SK-N-SH treated with all-trans-retinoic acid at 6 μM for 48 hours (cell line): ENCODE measurements at regions not wholly inside any gene's neighbourhood (a gene's known extent, or its start where the extent isn't known, plus 50 kb on each side); places are given as distances from the start of the nearest gene placed in this dataset.

Experiments used
- ATAC-seq: fragments of 200-7000 bp; cut with Tn5 transposase; 3 replicates; pipeline ENCODE4 v1.9.1; 2020; ENCODE audit warnings: mild to moderate bottlenecking, moderate library complexity
- BACH2 ChIP-seq: fragments of 250-450 bp; sonication (Bioruptor Pico); IDR thresholded peaks from 2 replicates; pipeline ENCODE4 v1.9.0; 2021; ENCODE audit warnings: mild to moderate bottlenecking, borderline replicate concordance
- CSDC2 ChIP-seq: fragments of 250-450 bp; sonication (Bioruptor Pico); IDR thresholded peaks from 2 replicates; pipeline ENCODE4 v1.5.0; 2020; ENCODE audit warnings: mild to moderate bottlenecking, moderate library complexity
- ISL1 ChIP-seq: fragments of 250-450 bp; sonication (Bioruptor Pico); IDR thresholded peaks from 2 replicates; pipeline ENCODE4 v2.1.2; 2022; ENCODE audit warnings: mild to moderate bottlenecking, moderate library complexity
- OSR1 ChIP-seq: fragments of 250-450 bp; sonication (Bioruptor Pico); IDR thresholded peaks from 2 replicates; pipeline ENCODE4 v1.8.0; 2022; ENCODE audit warnings: moderate library complexity, mild to moderate bottlenecking, inconsistent platforms
- RARB ChIP-seq: fragments of 250-450 bp; sonication (Bioruptor Pico); IDR thresholded peaks from 2 replicates; pipeline ENCODE4 v1.8.0; 2021; ENCODE audit warnings: mild to moderate bottlenecking, moderate library complexity
- SNAI2 ChIP-seq: fragments of 250-450 bp; sonication (Bioruptor Pico); IDR thresholded peaks from 2 replicates; pipeline ENCODE4 v1.5.0; 2020; ENCODE audit warnings: mild to moderate bottlenecking, moderate library complexity
- TCF4 ChIP-seq: fragments of 250-450 bp; sonication (Bioruptor Pico); IDR thresholded peaks from 2 replicates; pipeline ENCODE4 v1.8.0; 2021; ENCODE audit warnings: mild to moderate bottlenecking, moderate library complexity, borderline replicate concordance
- TOX ChIP-seq: fragments of 250-450 bp; sonication (Bioruptor Pico); IDR thresholded peaks from 2 replicates; pipeline ENCODE4 v1.8.0; 2021; ENCODE audit warnings: mild to moderate bottlenecking, moderate library complexity, borderline replicate concordance
- ZC3H10 ChIP-seq: fragments of 250-450 bp; sonication (Bioruptor Pico); IDR thresholded peaks from 2 replicates; pipeline ENCODE4 v1.5.1; 2021; ENCODE audit warnings: mild to moderate bottlenecking, moderate library complexity
- ZFP3 ChIP-seq: fragments of 250-450 bp; sonication (Bioruptor Pico); IDR thresholded peaks from 2 replicates; pipeline ENCODE4 v1.5.0; 2020; ENCODE audit warnings: mild to moderate bottlenecking, moderate library complexity
- ZFP30 ChIP-seq: fragments of 450-650 bp; formaldehyde crosslinking; IDR thresholded peaks from 2 replicates; pipeline ENCODE4 v1.5.0; 2022; ENCODE audit warnings: mild to moderate bottlenecking, moderate library complexity
- ZNF565 ChIP-seq: fragments of 450-650 bp; formaldehyde crosslinking; conservative IDR thresholded peaks from 2 replicates; pipeline ENCODE4 v1.5.0; 2020; ENCODE audit warnings: low read depth, mild to moderate bottlenecking, moderate library complexity
- ZNF70 ChIP-seq: fragments of 450-650 bp; formaldehyde crosslinking; IDR thresholded peaks from 2 replicates; pipeline ENCODE4 v1.5.0; 2020; ENCODE audit warnings: mild to moderate bottlenecking, moderate library complexity
- TF ChIP-seq, protein P1 (sequence below): fragments of 250-450 bp; sonication (Bioruptor Pico); IDR thresholded peaks from 2 replicates; pipeline ENCODE4 v1.5.1; 2020; ENCODE audit warnings: low read depth, mild to moderate bottlenecking, moderate library complexity
- TF ChIP-seq, protein P2 (sequence below): fragments of 250-450 bp; sonication (Bioruptor Pico); IDR thresholded peaks from 2 replicates; pipeline ENCODE4 v1.8.0; 2020; ENCODE audit warnings: mild to moderate bottlenecking, moderate library complexity, borderline replicate concordance
- TF ChIP-seq, protein P3 (sequence below): fragments of 250-450 bp; sonication (Bioruptor Pico); IDR thresholded peaks from 2 replicates; pipeline ENCODE4 v1.8.0; 2021; ENCODE audit warnings: low read depth, mild to moderate bottlenecking, moderate library complexity, borderline replicate concordance
- TF ChIP-seq, protein P4 (sequence below): fragments of 250-450 bp; sonication (Bioruptor Pico); IDR thresholded peaks from 2 replicates; pipeline ENCODE4 v1.5.0; 2020; ENCODE audit warnings: mild to moderate bottlenecking, moderate library complexity

DNA sequence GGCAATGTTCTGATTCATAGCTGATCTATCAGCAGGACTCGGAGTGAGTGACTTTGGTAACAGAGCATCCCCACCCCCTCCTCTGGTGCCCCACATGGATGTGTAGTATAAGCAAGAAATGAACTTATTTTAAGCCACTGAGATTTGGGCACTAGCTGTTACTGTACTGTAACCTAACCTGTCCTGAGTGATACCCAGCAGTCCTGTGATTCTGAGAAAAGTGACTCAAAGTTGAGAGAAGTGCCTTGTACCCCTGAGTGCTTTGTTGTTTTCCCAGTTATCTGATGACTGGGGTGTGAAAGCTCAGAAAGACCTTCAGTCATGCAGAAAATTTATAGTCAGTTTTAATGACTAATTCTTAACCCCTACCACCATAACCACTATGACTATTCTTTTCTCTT lies 439.9 kb upstream of the RBMS3 start:
- TF ChIP-seq CSDC2 (CRISPR knock-in tag) = no peak
- TF ChIP-seq BACH2 (CRISPR knock-in tag) = no peak
- no peak for TF ChIP-seq ZNF565 (CRISPR knock-in tag)
- TF ChIP-seq, protein P1, sequence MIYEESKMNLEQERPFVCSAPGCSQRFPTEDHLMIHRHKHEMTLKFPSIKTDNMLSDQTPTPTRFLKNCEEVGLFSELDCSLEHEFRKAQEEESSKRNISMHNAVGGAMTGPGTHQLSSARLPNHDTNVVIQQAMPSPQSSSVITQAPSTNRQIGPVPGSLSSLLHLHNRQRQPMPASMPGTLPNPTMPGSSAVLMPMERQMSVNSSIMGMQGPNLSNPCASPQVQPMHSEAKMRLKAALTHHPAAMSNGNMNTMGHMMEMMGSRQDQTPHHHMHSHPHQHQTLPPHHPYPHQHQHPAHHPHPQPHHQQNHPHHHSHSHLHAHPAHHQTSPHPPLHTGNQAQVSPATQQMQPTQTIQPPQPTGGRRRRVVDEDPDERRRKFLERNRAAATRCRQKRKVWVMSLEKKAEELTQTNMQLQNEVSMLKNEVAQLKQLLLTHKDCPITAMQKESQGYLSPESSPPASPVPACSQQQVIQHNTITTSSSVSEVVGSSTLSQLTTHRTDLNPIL (CRISPR knock-in tag) = no peak
- no peak for TF ChIP-seq SNAI2
- TF ChIP-seq, protein P2, sequence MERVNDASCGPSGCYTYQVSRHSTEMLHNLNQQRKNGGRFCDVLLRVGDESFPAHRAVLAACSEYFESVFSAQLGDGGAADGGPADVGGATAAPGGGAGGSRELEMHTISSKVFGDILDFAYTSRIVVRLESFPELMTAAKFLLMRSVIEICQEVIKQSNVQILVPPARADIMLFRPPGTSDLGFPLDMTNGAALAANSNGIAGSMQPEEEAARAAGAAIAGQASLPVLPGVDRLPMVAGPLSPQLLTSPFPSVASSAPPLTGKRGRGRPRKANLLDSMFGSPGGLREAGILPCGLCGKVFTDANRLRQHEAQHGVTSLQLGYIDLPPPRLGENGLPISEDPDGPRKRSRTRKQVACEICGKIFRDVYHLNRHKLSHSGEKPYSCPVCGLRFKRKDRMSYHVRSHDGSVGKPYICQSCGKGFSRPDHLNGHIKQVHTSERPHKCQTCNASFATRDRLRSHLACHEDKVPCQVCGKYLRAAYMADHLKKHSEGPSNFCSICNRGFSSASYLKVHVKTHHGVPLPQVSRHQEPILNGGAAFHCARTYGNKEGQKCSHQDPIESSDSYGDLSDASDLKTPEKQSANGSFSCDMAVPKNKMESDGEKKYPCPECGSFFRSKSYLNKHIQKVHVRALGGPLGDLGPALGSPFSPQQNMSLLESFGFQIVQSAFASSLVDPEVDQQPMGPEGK (CRISPR knock-in tag) = no peak
- TF ChIP-seq ZC3H10 (CRISPR knock-in tag) = no peak
- TF ChIP-seq OSR1 (CRISPR knock-in tag) = no peak
- TF ChIP-seq TOX (CRISPR knock-in tag) = no peak
- TF ChIP-seq TCF4 (CRISPR knock-in tag) = no peak
- no peak for TF ChIP-seq ZFP3 (CRISPR knock-in tag)
- TF ChIP-seq, protein P3, sequence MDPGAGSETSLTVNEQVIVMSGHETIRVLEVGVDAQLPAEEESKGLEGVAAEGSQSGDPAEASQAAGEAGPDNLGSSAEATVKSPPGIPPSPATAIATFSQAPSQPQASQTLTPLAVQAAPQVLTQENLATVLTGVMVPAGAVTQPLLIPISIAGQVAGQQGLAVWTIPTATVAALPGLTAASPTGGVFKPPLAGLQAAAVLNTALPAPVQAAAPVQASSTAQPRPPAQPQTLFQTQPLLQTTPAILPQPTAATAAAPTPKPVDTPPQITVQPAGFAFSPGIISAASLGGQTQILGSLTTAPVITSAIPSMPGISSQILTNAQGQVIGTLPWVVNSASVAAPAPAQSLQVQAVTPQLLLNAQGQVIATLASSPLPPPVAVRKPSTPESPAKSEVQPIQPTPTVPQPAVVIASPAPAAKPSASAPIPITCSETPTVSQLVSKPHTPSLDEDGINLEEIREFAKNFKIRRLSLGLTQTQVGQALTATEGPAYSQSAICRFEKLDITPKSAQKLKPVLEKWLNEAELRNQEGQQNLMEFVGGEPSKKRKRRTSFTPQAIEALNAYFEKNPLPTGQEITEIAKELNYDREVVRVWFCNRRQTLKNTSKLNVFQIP (CRISPR knock-in tag) = no peak
- no peak for TF ChIP-seq ISL1 (CRISPR knock-in tag)
- TF ChIP-seq, all 23 proteins: peak for 0
- ATAC-seq = no peak

DNA sequence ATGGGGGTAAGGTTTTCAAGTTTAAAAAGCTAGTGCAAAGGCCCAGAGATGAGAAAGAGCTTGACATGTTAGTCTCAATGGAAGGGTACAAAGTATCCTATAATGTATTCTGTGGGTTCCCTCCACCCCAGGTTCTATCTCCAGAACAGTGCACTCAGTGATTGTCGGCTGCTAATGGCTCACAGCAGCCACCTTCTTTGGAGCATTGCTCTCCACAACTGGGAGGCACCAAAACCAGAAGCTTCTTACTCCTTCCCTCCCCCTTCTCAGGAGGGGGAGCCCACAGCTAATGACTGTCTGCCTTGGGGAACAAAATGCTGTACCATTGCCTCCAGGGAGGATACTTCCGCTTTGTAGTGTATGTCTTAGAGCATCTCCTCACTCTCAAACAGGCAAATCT lies 439.4 kb upstream of the RBMS3 start:
- TF ChIP-seq ZFP30 (CRISPR knock-in tag) = no peak
- TF ChIP-seq, all 23 proteins: peak for 0
- ATAC-seq = no peak

DNA sequence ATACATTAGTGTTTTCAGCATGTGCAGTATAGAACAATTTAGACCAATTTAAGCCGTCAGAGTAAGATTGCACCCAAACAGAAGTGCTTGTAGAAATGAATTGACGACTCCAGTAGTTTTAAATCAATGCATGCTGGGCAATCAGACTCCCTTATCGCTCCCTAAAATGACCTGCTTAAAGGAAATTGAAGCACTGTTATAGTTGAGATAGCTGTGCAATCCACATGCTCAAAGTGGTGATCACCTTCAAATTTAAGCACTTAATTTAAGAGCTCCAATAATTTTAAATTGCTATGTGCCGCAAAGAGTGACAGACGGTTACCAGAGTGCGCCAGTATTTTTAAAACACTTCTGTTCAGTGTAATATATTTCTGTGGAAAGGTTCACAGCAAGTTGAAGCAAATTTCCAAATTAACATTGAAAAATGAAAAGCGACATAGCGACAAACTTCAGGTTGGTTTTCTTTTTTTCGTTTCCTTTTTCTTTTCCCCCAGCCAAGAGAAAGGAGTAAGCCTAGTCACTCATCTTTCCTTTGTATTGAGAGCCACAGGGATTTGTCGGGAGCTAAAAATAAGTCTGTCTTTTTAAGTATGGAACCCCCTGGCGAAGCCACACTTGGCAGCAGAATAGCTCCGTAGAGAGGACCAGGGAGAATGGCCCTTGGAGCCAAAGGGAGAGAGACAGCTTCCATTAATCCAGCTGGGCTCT lies 436.4 kb upstream of the RBMS3 start:
- ATAC-seq = no peak
- TF ChIP-seq BACH2 (CRISPR knock-in tag) = no peak
- TF ChIP-seq, protein P1 (CRISPR knock-in tag) = no peak
- no peak for TF ChIP-seq ZC3H10 (CRISPR knock-in tag)
- TF ChIP-seq ZNF70 (CRISPR knock-in tag) = no peak
- TF ChIP-seq, protein P2 (CRISPR knock-in tag) = no peak
- TF ChIP-seq SNAI2 = no peak
- TF ChIP-seq, protein P3 (CRISPR knock-in tag) = no peak
- TF ChIP-seq RARB (CRISPR knock-in tag) = no peak
- TF ChIP-seq, protein P4, sequence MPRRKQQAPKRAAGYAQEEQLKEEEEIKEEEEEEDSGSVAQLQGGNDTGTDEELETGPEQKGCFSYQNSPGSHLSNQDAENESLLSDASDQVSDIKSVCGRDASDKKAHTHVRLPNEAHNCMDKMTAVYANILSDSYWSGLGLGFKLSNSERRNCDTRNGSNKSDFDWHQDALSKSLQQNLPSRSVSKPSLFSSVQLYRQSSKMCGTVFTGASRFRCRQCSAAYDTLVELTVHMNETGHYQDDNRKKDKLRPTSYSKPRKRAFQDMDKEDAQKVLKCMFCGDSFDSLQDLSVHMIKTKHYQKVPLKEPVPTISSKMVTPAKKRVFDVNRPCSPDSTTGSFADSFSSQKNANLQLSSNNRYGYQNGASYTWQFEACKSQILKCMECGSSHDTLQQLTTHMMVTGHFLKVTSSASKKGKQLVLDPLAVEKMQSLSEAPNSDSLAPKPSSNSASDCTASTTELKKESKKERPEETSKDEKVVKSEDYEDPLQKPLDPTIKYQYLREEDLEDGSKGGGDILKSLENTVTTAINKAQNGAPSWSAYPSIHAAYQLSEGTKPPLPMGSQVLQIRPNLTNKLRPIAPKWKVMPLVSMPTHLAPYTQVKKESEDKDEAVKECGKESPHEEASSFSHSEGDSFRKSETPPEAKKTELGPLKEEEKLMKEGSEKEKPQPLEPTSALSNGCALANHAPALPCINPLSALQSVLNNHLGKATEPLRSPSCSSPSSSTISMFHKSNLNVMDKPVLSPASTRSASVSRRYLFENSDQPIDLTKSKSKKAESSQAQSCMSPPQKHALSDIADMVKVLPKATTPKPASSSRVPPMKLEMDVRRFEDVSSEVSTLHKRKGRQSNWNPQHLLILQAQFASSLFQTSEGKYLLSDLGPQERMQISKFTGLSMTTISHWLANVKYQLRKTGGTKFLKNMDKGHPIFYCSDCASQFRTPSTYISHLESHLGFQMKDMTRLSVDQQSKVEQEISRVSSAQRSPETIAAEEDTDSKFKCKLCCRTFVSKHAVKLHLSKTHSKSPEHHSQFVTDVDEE (CRISPR knock-in tag) = no peak
- no peak for TF ChIP-seq TOX (CRISPR knock-in tag)
- no peak for TF ChIP-seq ZNF565 (CRISPR knock-in tag)
- TF ChIP-seq ZFP30 (CRISPR knock-in tag) = no peak
